ENCODE measurements at regions not wholly inside any gene's neighbourhood (a gene's known extent, or its start where the extent isn't known, plus 50 kb on each side); places are given as distances from the start of the nearest gene placed in this dataset.

- CTCF ChIA-PET, result no interaction called here
- POLR2A ChIA-PET, result no interaction called here
- TF ChIP-seq, protein P1, sequence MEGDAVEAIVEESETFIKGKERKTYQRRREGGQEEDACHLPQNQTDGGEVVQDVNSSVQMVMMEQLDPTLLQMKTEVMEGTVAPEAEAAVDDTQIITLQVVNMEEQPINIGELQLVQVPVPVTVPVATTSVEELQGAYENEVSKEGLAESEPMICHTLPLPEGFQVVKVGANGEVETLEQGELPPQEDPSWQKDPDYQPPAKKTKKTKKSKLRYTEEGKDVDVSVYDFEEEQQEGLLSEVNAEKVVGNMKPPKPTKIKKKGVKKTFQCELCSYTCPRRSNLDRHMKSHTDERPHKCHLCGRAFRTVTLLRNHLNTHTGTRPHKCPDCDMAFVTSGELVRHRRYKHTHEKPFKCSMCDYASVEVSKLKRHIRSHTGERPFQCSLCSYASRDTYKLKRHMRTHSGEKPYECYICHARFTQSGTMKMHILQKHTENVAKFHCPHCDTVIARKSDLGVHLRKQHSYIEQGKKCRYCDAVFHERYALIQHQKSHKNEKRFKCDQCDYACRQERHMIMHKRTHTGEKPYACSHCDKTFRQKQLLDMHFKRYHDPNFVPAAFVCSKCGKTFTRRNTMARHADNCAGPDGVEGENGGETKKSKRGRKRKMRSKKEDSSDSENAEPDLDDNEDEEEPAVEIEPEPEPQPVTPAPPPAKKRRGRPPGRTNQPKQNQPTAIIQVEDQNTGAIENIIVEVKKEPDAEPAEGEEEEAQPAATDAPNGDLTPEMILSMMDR (IDR thresholded peaks at IDR 0.05; ENCODE audit: control extremely low read depth, extremely low read depth, low read depth, missing control alignments), result no peak
- no peak for DNase-seq (ENCODE audit: extremely low spot score)
Observed at GRCh38 chr10:85039311-85039710, 710.9 kb downstream of the CCSER2 start.

DNA sequence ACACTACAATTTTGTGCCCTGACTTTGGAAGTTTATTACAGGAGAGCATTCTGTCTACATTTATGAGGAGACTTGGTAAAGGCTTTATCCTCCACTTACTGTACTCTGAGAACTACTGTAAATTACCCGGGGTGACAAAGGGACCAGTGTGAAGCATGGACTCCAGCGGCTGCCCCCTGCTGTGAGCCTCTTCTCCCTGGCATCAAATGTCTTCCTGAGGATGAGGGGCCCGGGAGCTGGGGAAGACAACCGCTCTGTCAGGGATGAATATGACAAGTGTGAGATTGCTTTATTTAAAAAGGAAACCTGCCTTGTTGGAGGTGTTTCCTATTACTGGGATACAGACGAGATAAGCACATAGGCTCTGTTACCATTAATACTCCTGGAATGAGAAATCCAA is 714.8 kb downstream of the CCSER2 start:
- no peak for DNase-seq (ENCODE audit: extremely low spot score)
- ChIA-PET POLR2A (no interaction called here), CTCF (no interaction called here)
- TF ChIP-seq, protein P1 (IDR thresholded peaks at IDR 0.05; ENCODE audit: control extremely low read depth, extremely low read depth, low read depth, missing control alignments), result no peak

GRCh38 chr10:85045046-85045445 is 716.7 kb downstream of the CCSER2 start:
- TF ChIP-seq, protein P1 (IDR thresholded peaks at IDR 0.05; ENCODE audit: control extremely low read depth, extremely low read depth, low read depth, missing control alignments), result no peak
- no peak for DNase-seq (ENCODE audit: extremely low spot score)
- ChIA-PET CTCF (interaction anchor here (2.2 kb wide), 1 partner anchor 9 kb away, joined by 7 read pairs; no protein-coding TSS in a partner anchor), POLR2A (no interaction called here)

DNA sequence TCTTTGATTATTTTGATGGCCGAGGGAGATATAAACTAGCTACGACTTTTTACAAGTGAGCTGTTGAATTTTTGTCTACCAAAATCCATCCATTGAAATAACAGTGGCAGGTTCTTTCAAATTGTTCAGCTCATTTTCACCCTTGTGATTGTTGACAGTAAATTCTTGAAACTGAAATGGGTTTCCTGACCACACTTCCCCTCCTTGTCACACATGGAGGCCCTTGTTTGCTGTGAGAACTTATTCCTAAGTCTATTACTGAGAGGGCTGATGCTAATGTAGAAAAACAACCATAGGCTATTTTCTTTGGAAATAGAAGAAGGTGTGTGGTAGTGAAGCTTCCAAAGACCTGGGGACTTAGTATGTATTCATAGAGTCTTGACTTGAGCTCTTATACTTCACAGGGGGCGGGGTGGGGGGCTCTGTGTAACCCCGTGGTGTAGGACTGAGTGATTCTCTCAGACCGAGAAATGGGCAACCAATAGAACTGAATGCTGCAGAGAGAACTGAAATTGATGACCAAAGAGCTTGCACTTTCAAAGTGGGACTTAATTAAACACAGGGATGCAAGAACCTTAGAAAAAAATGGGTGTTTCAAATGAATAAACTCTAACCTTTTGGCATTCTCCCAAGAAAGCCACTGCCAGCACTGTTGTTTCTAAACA is 718.9 kb downstream of the CCSER2 start:
- ChIA-PET CTCF (interaction anchor here (1.2 kb wide), 1 partner anchor 14 kb away, joined by 4 read pairs; no protein-coding TSS in a partner anchor), POLR2A (no interaction called here)
- TF ChIP-seq, protein P1 (IDR thresholded peaks at IDR 0.05; ENCODE audit: control extremely low read depth, extremely low read depth, low read depth, missing control alignments), result no peak

GRCh38 chr10:85047979-85048378 is 719.6 kb downstream of the CCSER2 start:
- ChIA-PET POLR2A (no interaction called here), CTCF (no interaction called here)
- TF ChIP-seq, protein P1 (IDR thresholded peaks at IDR 0.05; ENCODE audit: control extremely low read depth, extremely low read depth, low read depth, missing control alignments), result no peak
- no peak for DNase-seq (ENCODE audit: extremely low spot score)

More for the DNA sequence above, 718.9 kb downstream of the CCSER2 start:
- DNase-seq (ENCODE audit: extremely low spot score), result no peak

- TF ChIP-seq, protein P1 (IDR thresholded peaks at IDR 0.05; ENCODE audit: control extremely low read depth, extremely low read depth, low read depth, missing control alignments), result no peak
- CTCF ChIA-PET, result interaction anchor here (2.7 kb wide), 1 partner anchor 12 kb away, joined by 9 read pairs; no protein-coding TSS in a partner anchor
- DNase-seq (ENCODE audit: extremely low spot score), result no peak
- POLR2A ChIA-PET, result no interaction called here
Observed at GRCh38 chr10:85048644-85049043, 720.3 kb downstream of the CCSER2 start.

Measured in GM10248 (cell line).